Endodermal cell (in vitro differentiated cells): ENCODE measurements at regions not wholly inside any gene's neighbourhood (a gene's known extent, or its start where the extent isn't known, plus 50 kb on each side); places are given as distances from the start of the nearest gene placed in this dataset.

Experiments
- DNase-seq: peaks from one replicate; pipeline ENCODE4 v3.0.0-alpha.2; 2017
- H3K27ac ChIP-seq: 2 replicates; pipeline ENCODE4 v1.5.1; 2013; ENCODE audit warnings: mild to moderate bottlenecking, low read depth, low read length, moderate library complexity
- H3K27me3 ChIP-seq: 2 replicates; pipeline ENCODE4 v1.6.1; 2013; ENCODE audit warnings: mild to moderate bottlenecking, low read length, moderate library complexity; ENCODE audit not compliant: insufficient read depth, control insufficient read depth, poor library complexity, severe bottlenecking
- H3K36me3 ChIP-seq: 2 replicates; pipeline ENCODE4 v1.7.0; 2013; ENCODE audit warnings: mild to moderate bottlenecking, low read length, moderate library complexity; ENCODE audit not compliant: control insufficient read depth, insufficient read depth
- H3K4me1 ChIP-seq: one replicate; pipeline ENCODE4 v1.7.0; 2013; ENCODE audit warnings: low read length; ENCODE audit not compliant: control insufficient read depth, insufficient read depth
- H3K4me3 ChIP-seq: 2 replicates; pipeline ENCODE4 v1.5.1; 2013; ENCODE audit warnings: mild to moderate bottlenecking, low read length, moderate library complexity
- H3K9ac ChIP-seq: 2 replicates; pipeline ENCODE4 v1.6.1; 2013; ENCODE audit warnings: mild to moderate bottlenecking, low read length, moderate library complexity; ENCODE audit not compliant: poor library complexity, severe bottlenecking; ENCODE audit errors: extremely low read depth
- H3K9me3 ChIP-seq: 2 replicates; pipeline ENCODE4 v1.6.1; 2013; ENCODE audit warnings: mild to moderate bottlenecking, low read length, moderate library complexity; ENCODE audit not compliant: control insufficient read depth
- H3K27ac Mint-ChIP-seq: 2 replicates; pipeline ENCODE4 v1.8.0; 2020; ENCODE audit warnings: mixed read lengths
- H3K27me3 Mint-ChIP-seq: 2 replicates; pipeline ENCODE4 v1.8.0; 2021; ENCODE audit warnings: mild to moderate bottlenecking, mixed read lengths; ENCODE audit not compliant: insufficient read depth
- H3K36me3 Mint-ChIP-seq: 2 replicates; pipeline ENCODE4 v1.8.0; 2020; ENCODE audit warnings: low read depth, mixed read lengths
- H3K4me1 Mint-ChIP-seq: 2 replicates; pipeline ENCODE4 v1.8.0; 2020; ENCODE audit warnings: mixed read lengths
- H3K4me3 Mint-ChIP-seq: 2 replicates; pipeline ENCODE4 v1.8.0; 2020; ENCODE audit warnings: mild to moderate bottlenecking, moderate library complexity, mixed read lengths
- H3K9me3 Mint-ChIP-seq: 2 replicates; pipeline ENCODE4 v1.8.0; 2020; ENCODE audit warnings: mild to moderate bottlenecking, mixed read lengths
- CTCF ChIP-seq: fragments of 200-600 bp; sonication (generic); conservative IDR thresholded peaks from 2 replicates; pipeline ENCODE4 v1.5.0; 2021; ENCODE audit warnings: antibody characterized with exemption, mild to moderate bottlenecking
- WGBS, 2 experiments: methylation state at CpG; one replicate each; pipeline versions ENCODE4 v1.1.5 to v1.1.7; 2013; ENCODE audit warnings: missing lambda C conversion rate in 2 of 2, mixed read lengths in 1 of 2; ENCODE audit not compliant: insufficient coverage in 1 of 2, insufficient read length in 1 of 2; 5-methylcytosine and 5-hydroxymethylcytosine counted together

GRCh38 chr4:134668237-134668636 lies 466.6 kb upstream of the PABPC4L start:
- Mint-ChIP-seq H3K4me3 (no peak overlapping the region), H3K36me3 (no peaks in the 10 kb centered on the region), H3K9me3 (peaks cover 4% of the 10 kb centered on the region), H3K27ac (no peak overlapping the region), H3K4me1 (no peaks in the 10 kb centered on the region), H3K27me3 (no peaks in the 10 kb centered on the region)
- 95 to 100% methylated on average over 1 to 2 of the region's 2 CpGs for WGBS, 2 experiments
- Histone ChIP-seq H3K27ac (no peak overlapping the region), H3K9me3 (peaks cover 9% of the 10 kb centered on the region), H3K4me1 (no peaks in the 10 kb centered on the region), H3K36me3 (no peaks in the 10 kb centered on the region), H3K27me3 (no peaks in the 10 kb centered on the region), H3K9ac (no peak overlapping the region), H3K4me3 (no peak overlapping the region)
- TF ChIP-seq CTCF: no peak
- no peak for DNase-seq

- H3K4me3 ChIP-seq: no peak overlapping the region
- DNase-seq: no peak
- H3K9me3 ChIP-seq: peaks cover 9% of the 10 kb centered on the region
- Mint-ChIP-seq H3K27me3 (no peaks in the 10 kb centered on the region), H3K4me1 (no peaks in the 10 kb centered on the region), H3K9me3 (peaks cover 4% of the 10 kb centered on the region), H3K27ac (no peak overlapping the region), H3K36me3 (no peaks in the 10 kb centered on the region), H3K4me3 (no peak overlapping the region)
- H3K27me3 ChIP-seq: no peaks in the 10 kb centered on the region
- TF ChIP-seq CTCF: no peak
- no peak overlapping the region for H3K9ac ChIP-seq
- WGBS, 2 experiments: 70 to 93% methylated on average over 2 to 4 of the region's 4 CpGs
- H3K4me1 ChIP-seq: no peaks in the 10 kb centered on the region
- no peaks in the 10 kb centered on the region for H3K36me3 ChIP-seq
- no peak overlapping the region for H3K27ac ChIP-seq
These were observed 465.1 kb upstream of the PABPC4L start for GRCh38 chr4:134666640-134667039.

- Mint-ChIP-seq H3K4me3 (no peak overlapping the region), H3K4me1 (no peaks in the 10 kb centered on the region), H3K27me3 (no peaks in the 10 kb centered on the region), H3K36me3 (no peaks in the 10 kb centered on the region), H3K27ac (no peak overlapping the region), H3K9me3 (peaks cover 4% of the 10 kb centered on the region)
- H3K4me3 ChIP-seq: no peak overlapping the region
- H3K9ac ChIP-seq: no peak overlapping the region
- H3K4me1 ChIP-seq: no peaks in the 10 kb centered on the region
- no peaks in the 10 kb centered on the region for H3K27me3 ChIP-seq
- 91% methylated on average over 2 of the region's 2 CpGs; no CpG with 5 or more reads in 1 of the 2 experiments for WGBS, 2 experiments
- H3K27ac ChIP-seq: no peak overlapping the region
- H3K9me3 ChIP-seq: peaks cover 9% of the 10 kb centered on the region
- no peaks in the 10 kb centered on the region for H3K36me3 ChIP-seq
- no peak for DNase-seq
- no peak for TF ChIP-seq CTCF
These were observed 463.8 kb upstream of the PABPC4L start for GRCh38 chr4:134665429-134665828.
